ENCODE measurements at regions not wholly inside any gene's neighbourhood (a gene's known extent, or its start where the extent isn't known, plus 50 kb on each side); places are given as distances from the start of the nearest gene placed in this dataset.

DNA sequence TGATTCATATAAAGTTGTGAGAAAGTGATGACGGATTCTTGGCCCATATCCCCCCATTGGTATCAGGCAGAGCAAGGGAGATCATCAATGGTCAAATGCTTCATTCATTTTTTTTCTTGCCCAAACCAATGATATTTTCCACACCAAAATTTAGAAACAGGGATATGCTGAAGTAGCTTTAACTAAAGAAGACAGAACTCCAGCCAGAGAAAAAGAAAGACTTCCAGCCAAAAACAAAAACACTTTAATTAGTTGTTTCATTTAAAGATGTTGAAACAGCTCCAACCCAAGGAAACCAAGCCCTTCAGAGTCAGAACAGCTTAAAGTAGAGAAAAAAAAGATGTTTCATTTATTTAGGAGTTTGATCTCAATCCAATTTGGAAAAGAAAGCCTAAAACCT is 358.9 kb upstream of the NBEA start:
- TF ChIP-seq CTCF (IDR thresholded peaks at IDR 0.05 in 8 of 11, conservative IDR thresholded peaks at IDR 0.05 in 3 of 11) (no peak), POLR2A (IDR thresholded peaks at IDR 0.05) (no peak), POLR2AphosphoS5 (IDR thresholded peaks at IDR 0.05) (no peak)

Measured in spleen (tissue), 7 donors.